H1 (cell line): ENCODE measurements at regions not wholly inside any gene's neighbourhood (a gene's known extent, or its start where the extent isn't known, plus 50 kb on each side); places are given as distances from the start of the nearest gene placed in this dataset.

ENCODE experiments used
- CTCF ChIA-PET: fragments of 300-600 bp; sonication (Branson Sonifier 250); formaldehyde crosslinking; loops from one replicate; lab custom pipeline; 2021; ENCODE audit not compliant: partially characterized antibody; lab: Charles Lee
- POLR2A ChIA-PET: fragments of 300-600 bp; sonication (Branson Sonifier 250); formaldehyde crosslinking; loops from one replicate; lab custom pipeline; 2021; ENCODE audit warnings: inconsistent platforms; ENCODE audit not compliant: partially characterized antibody; lab: Charles Lee
- DNase-seq, 2 experiments: peaks; one replicate each; pipeline versions ENCODE4 v3.0.0 to v3.0.0-alpha.2; 2010 to 2022; ENCODE audit warnings: low spot score in 2 of 2, low read depth in 1 of 2, mixed read lengths in 1 of 2
- FAIRE-seq: peaks from 2 replicates; lab custom pipeline; 2011; peaks lifted over from hg19 to GRCh38; lab: Jason Lieb, UNC
- H2AFZ ChIP-seq: 2 replicates; pipeline ENCODE4 v1.8.1; 2012; ENCODE audit warnings: low read length, inconsistent platforms
- H2AK5ac ChIP-seq: 2 replicates; pipeline ENCODE4 v1.6.1; 2013; ENCODE audit warnings: low read depth, low read length
- H2BK120ac ChIP-seq: replicated peaks from 2 replicates; pipeline ENCODE3; 2013; ENCODE audit warnings: low read depth, low read length, inconsistent platforms
- H2BK12ac ChIP-seq: 2 replicates; pipeline ENCODE4 v1.6.1; 2013; ENCODE audit warnings: low read depth, low read length
- H2BK15ac ChIP-seq: 2 replicates; pipeline ENCODE4 v1.6.1; 2013; ENCODE audit warnings: low read length
- H2BK20ac ChIP-seq: 2 replicates; pipeline ENCODE4 v1.6.1; 2013; ENCODE audit warnings: low read length
- H2BK5ac ChIP-seq: 2 replicates; pipeline ENCODE4 v1.6.1; 2013; ENCODE audit warnings: low read depth, low read length
- H3K14ac ChIP-seq: 2 replicates; pipeline ENCODE4 v1.6.1; 2013; ENCODE audit warnings: inconsistent platforms; ENCODE audit not compliant: insufficient read length
- H3K18ac ChIP-seq: 2 replicates; pipeline ENCODE4 v1.6.1; 2013; ENCODE audit warnings: low read length; ENCODE audit errors: extremely low read depth
- H3K23ac ChIP-seq: 2 replicates; pipeline ENCODE4 v1.6.1; 2013; ENCODE audit warnings: inconsistent platforms; ENCODE audit not compliant: insufficient read length
- H3K23me2 ChIP-seq: 2 replicates; pipeline ENCODE4 v1.6.1; 2013; ENCODE audit warnings: low read depth, low read length
- H3K27ac ChIP-seq: 2 replicates; pipeline ENCODE4 v1.6.1; 2011; ENCODE audit warnings: low read depth, low read length, inconsistent platforms
- H3K27me3 ChIP-seq, 4 experiments: replicated peaks in 1 of 4; 1 replicate in 1 of 4; 2 replicates in 3 of 4; pipeline versions ENCODE4 v1.6.1 to v1.8.1; 2011 to 2013; ENCODE audit warnings: low read length in 3 of 4, mild to moderate bottlenecking in 3 of 4, inconsistent platforms in 2 of 4, mixed read lengths in 2 of 4, moderate library complexity in 1 of 4; ENCODE audit not compliant: control insufficient read depth in 3 of 4, insufficient read depth in 3 of 4; ENCODE audit errors: extremely low read depth in 1 of 4
- H3K36me3 ChIP-seq, 4 experiments: 2 replicates each; pipeline versions ENCODE4 v1.6.1 to v1.8.1; 2011 to 2013; ENCODE audit warnings: mild to moderate bottlenecking in 4 of 4, low read length in 3 of 4, moderate library complexity in 2 of 4, control low read depth in 1 of 4, inconsistent platforms in 1 of 4; ENCODE audit not compliant: insufficient read depth in 4 of 4, control insufficient read depth in 2 of 4
- H3K4ac ChIP-seq: replicated peaks from 2 replicates; pipeline ENCODE3; 2013; ENCODE audit warnings: low read length, low read depth, mixed read lengths, inconsistent platforms; ENCODE audit not compliant: insufficient read length
- H3K4me1 ChIP-seq, 4 experiments: replicated peaks in 1 of 4; 1 replicate in 1 of 4; 2 replicates in 3 of 4; pipeline versions ENCODE4 v1.6.1 to v1.8.1; 2011 to 2013; ENCODE audit warnings: low read length in 3 of 4, inconsistent platforms in 2 of 4, mixed read lengths in 1 of 4; ENCODE audit not compliant: insufficient read depth in 4 of 4, control insufficient read depth in 3 of 4
- H3K4me2 ChIP-seq, 2 experiments: 2 replicates each; pipeline versions ENCODE4 v1.6.1 to v1.8.1; 2011 to 2013; ENCODE audit warnings: low read depth in 2 of 2, low read length in 2 of 2, control low read depth in 1 of 2, inconsistent platforms in 1 of 2, mild to moderate bottlenecking in 1 of 2; ENCODE audit not compliant: insufficient read depth in 1 of 2
- H3K4me3 ChIP-seq, 4 experiments: fragments of 200-600, 300-600 bp in 1 of 4; sonication (generic), shearing (Covaris generic), sonication (Bioruptor Twin) in 1 of 4; 2 replicates each; pipeline versions ENCODE4 v1.5.1 to v1.8.1; 2011 to 2016; ENCODE audit warnings: low read length in 4 of 4, low read depth in 3 of 4, control low read depth in 2 of 4, inconsistent platforms in 2 of 4, mild to moderate bottlenecking in 2 of 4, mixed read lengths in 1 of 4, moderate library complexity in 1 of 4; ENCODE audit not compliant: insufficient read depth in 2 of 4; ENCODE audit errors: extremely low read depth in 1 of 4
- H3K56ac ChIP-seq: replicated peaks from 2 replicates; pipeline ENCODE3; 2013; ENCODE audit warnings: low read depth, mild to moderate bottlenecking, mixed read lengths, low read length, inconsistent platforms; ENCODE audit not compliant: insufficient read length
- H3K79me1 ChIP-seq: 2 replicates; pipeline ENCODE4 v1.6.1; 2013; ENCODE audit warnings: low read depth, low read length, control low read depth
- H3K79me2 ChIP-seq, 2 experiments: 2 replicates each; pipeline versions ENCODE4 v1.6.1 to v1.8.1; 2012 to 2013; ENCODE audit warnings: low read length in 2 of 2, mild to moderate bottlenecking in 2 of 2, inconsistent platforms in 1 of 2; ENCODE audit not compliant: insufficient read depth in 2 of 2, control insufficient read depth in 1 of 2
- H3K9ac ChIP-seq, 4 experiments: replicated peaks in 1 of 4; 1 replicate in 1 of 4; 2 replicates in 3 of 4; pipeline versions ENCODE4 v1.6.1 to v1.8.1; 2011 to 2013; ENCODE audit warnings: low read depth in 3 of 4, low read length in 3 of 4, control low read depth in 2 of 4, mild to moderate bottlenecking in 2 of 4, moderate library complexity in 2 of 4, inconsistent platforms in 1 of 4; ENCODE audit errors: extremely low read depth in 1 of 4
- H3K9me3 ChIP-seq, 2 experiments: 2 replicates each; pipeline versions ENCODE4 v1.6.1 to v1.8.1; 2012 to 2013; ENCODE audit warnings: mild to moderate bottlenecking in 2 of 2, moderate library complexity in 2 of 2, control low read depth in 1 of 2, inconsistent platforms in 1 of 2, low read depth in 1 of 2, low read length in 1 of 2, mixed read lengths in 1 of 2; ENCODE audit not compliant: insufficient read depth in 2 of 2
- H4K20me1 ChIP-seq, 2 experiments: replicated peaks in 1 of 2; 2 replicates each; pipeline versions ENCODE3 to v1.8.1; 2011 to 2013; ENCODE audit warnings: inconsistent platforms in 2 of 2, low read length in 2 of 2, mild to moderate bottlenecking in 1 of 2; ENCODE audit not compliant: insufficient read depth in 2 of 2, control insufficient read depth in 1 of 2
- H4K5ac ChIP-seq: 2 replicates; pipeline ENCODE4 v1.6.1; 2013; ENCODE audit warnings: low read length, low read depth, mixed read lengths, inconsistent platforms; ENCODE audit not compliant: insufficient read length
- H4K8ac ChIP-seq: 2 replicates; pipeline ENCODE4 v1.8.0; 2013; ENCODE audit warnings: mild to moderate bottlenecking, moderate library complexity, low read length, inconsistent platforms; ENCODE audit not compliant: insufficient read depth; ENCODE audit errors: extremely low read depth
- H4K91ac ChIP-seq: replicated peaks from 2 replicates; pipeline ENCODE3; 2013; ENCODE audit warnings: low read length, mixed read lengths, inconsistent platforms; ENCODE audit not compliant: insufficient read length
- HDAC6 ChIP-seq: IDR thresholded peaks from one replicate; pipeline ENCODE4 v1.7.1; 2012; ENCODE audit warnings: low read depth, mild to moderate bottlenecking, inconsistent platforms, low read length, moderate library complexity
- KDM5A ChIP-seq: fragments of 200-600 bp; IDR thresholded peaks from 2 replicates; pipeline ENCODE4 v1.7.1; 2012; ENCODE audit warnings: mild to moderate bottlenecking, low read length, inconsistent platforms, mixed read lengths
- POU5F1 ChIP-seq: IDR thresholded peaks from 2 replicates; pipeline ENCODE4 v1.6.1; 2011; ENCODE audit warnings: low read depth, mild to moderate bottlenecking, low read length, moderate library complexity
- SP2 ChIP-seq: IDR thresholded peaks from 2 replicates; pipeline ENCODE4 v1.6.1; 2012; ENCODE audit warnings: mild to moderate bottlenecking, low read length, inconsistent platforms
- TAF7 ChIP-seq: optimal IDR thresholded peaks from 2 replicates; pipeline ENCODE3; 2011; ENCODE audit warnings: low read depth, mild to moderate bottlenecking, inconsistent platforms, low read length, moderate library complexity, borderline replicate concordance
- WGBS, 2 experiments: shearing (Covaris generic) in 1 of 2; methylation state at CpG; one replicate each; pipeline versions ENCODE4 v1.1.6 to v1.1.7; 2013 to 2015; ENCODE audit warnings: low lambda C conversion rate in 2 of 2, mixed read lengths in 2 of 2, inconsistent platforms in 1 of 2, low coverage in 1 of 2, missing lambda C conversion rate in 1 of 2; ENCODE audit not compliant: insufficient replicate concordance in 2 of 2, insufficient coverage in 1 of 2, insufficient read length in 1 of 2; ENCODE audit errors: extremely low coverage in 1 of 2, missing lambda C conversion rate in 1 of 2; 5-methylcytosine and 5-hydroxymethylcytosine counted together

DNA sequence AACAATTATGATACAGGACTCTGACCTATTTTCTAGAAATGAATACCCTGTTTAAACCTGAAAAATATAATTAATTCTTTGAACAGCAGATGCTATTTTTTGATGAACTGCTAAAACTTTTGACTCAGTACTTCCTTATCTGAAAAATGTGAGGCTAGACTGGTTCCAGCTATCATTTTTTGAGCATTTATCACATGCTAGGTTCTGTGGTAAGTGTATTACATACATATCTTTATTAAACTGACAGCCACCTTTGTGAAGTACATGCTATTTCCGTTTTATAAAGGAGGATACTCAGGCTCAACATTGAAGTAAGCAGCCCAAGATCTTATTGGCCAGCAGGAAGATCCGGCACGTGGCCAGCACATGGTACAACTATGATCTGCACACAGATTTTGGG lies 459.8 kb upstream of the SEL1L start:
- no peaks in the 10 kb centered on the region for H3K4me1 ChIP-seq
- H4K20me1 ChIP-seq, result no peaks in the 10 kb centered on the region
- no peak for TF ChIP-seq POU5F1
- no peak for TF ChIP-seq HDAC6
- TF ChIP-seq TAF7, result no peak
- no peak for TF ChIP-seq KDM5A
- TF ChIP-seq SP2, result no peak

More for the DNA sequence above, 459.8 kb upstream of the SEL1L start:
- no peak overlapping the region for H3K4me2 ChIP-seq
- no peak overlapping the region for H2BK5ac ChIP-seq
- no peak overlapping the region for H2BK20ac ChIP-seq
- no peak overlapping the region for H3K27ac ChIP-seq
- no peak overlapping the region for H2BK120ac ChIP-seq
- no peak overlapping the region for H3K4ac ChIP-seq
- DNase-seq (no peak), FAIRE-seq (no peak)
- H2BK15ac ChIP-seq, result no peak overlapping the region
- no peak overlapping the region for H2BK12ac ChIP-seq
- H2AK5ac ChIP-seq, result no peak overlapping the region
- no peak overlapping the region for H4K8ac ChIP-seq
- no peak overlapping the region for H3K23ac ChIP-seq
- CTCF ChIA-PET, result interaction anchor here (0.8 to 6.1 kb wide), 11 partner anchors 11 to 717 kb away, joined by 3 to 61 read pairs (median 12); no protein-coding TSS in a partner anchor
- H3K56ac ChIP-seq, result no peak overlapping the region
- WGBS, 2 experiments, result 88% methylated on average over 3 of the region's 3 CpGs; no CpG with 5 or more reads in 1 of the 2 experiments
- H3K79me2 ChIP-seq, result no peaks in the 10 kb centered on the region
- no peaks in the 10 kb centered on the region for H3K27me3 ChIP-seq
- no peak overlapping the region for H3K4me3 ChIP-seq
- H3K14ac ChIP-seq, result no peak overlapping the region
- H3K9ac ChIP-seq, result no peak overlapping the region
- H3K9me3 ChIP-seq, result no peaks in the 10 kb centered on the region
- no peak overlapping the region for H4K5ac ChIP-seq
- no peak overlapping the region for H4K91ac ChIP-seq
- H3K18ac ChIP-seq, result no peak overlapping the region
- no peaks in the 10 kb centered on the region for H3K23me2 ChIP-seq
- H3K36me3 ChIP-seq, result no peaks in the 10 kb centered on the region
- POLR2A ChIA-PET, result no interaction called here
- H3K79me1 ChIP-seq, result no peaks in the 10 kb centered on the region
- no peak overlapping the region for H2AFZ ChIP-seq
